Panc1 (cell line): ENCODE measurements at regions not wholly inside any gene's neighbourhood (a gene's known extent, or its start where the extent isn't known, plus 50 kb on each side); places are given as distances from the start of the nearest gene placed in this dataset.

Source experiments
- ATAC-seq: fragments of 200-7000 bp; cut with Tn5 transposase; 2 replicates; pipeline ENCODE4 v1.9.1; 2020; ENCODE audit warnings: mild to moderate bottlenecking, moderate library complexity
- BruUV-seq: library from RNA; stranded (reverse); fragments of 400-500 nt; replicated peaks from 2 replicates; lab custom pipeline; 2021; lab: Mats Ljungman, UMichigan
- CTCF ChIA-PET: fragments of 300-600 bp; sonication (Branson Sonifier 250); formaldehyde crosslinking; loops from one replicate; lab custom pipeline; 2022; ENCODE audit warnings: antibody characterized with exemption; lab: Charles Lee
- POLR2A ChIA-PET: fragments of 300-600 bp; sonication (Branson Sonifier 250); formaldehyde crosslinking; loops from one replicate; lab custom pipeline; 2022; ENCODE audit warnings: antibody characterized with exemption; lab: Charles Lee
- DNase-seq: peaks from one replicate; pipeline ENCODE4 v3.0.0-alpha.2; 2010; ENCODE audit warnings: low read depth, low spot score
- H3K27ac ChIP-seq: 2 replicates; pipeline ENCODE4 v1.5.1; 2011; ENCODE audit warnings: mild to moderate bottlenecking, low read length, inconsistent platforms
- H3K27me3 ChIP-seq: fragments of 200-500 bp; sonication (Bioruptor generic); 2 replicates; pipeline ENCODE4 v1.6.0; 2014; ENCODE audit warnings: low read length, inconsistent platforms; ENCODE audit not compliant: control insufficient read depth, insufficient read depth
- H3K36me3 ChIP-seq: fragments of 200-500 bp; sonication (Bioruptor generic); 2 replicates; pipeline ENCODE4 v1.5.1; 2014; ENCODE audit warnings: inconsistent platforms, mild to moderate bottlenecking, low read length, moderate library complexity; ENCODE audit not compliant: control insufficient read depth, insufficient read depth
- H3K4me1 ChIP-seq: 2 replicates; pipeline ENCODE4 v1.5.1; 2011; ENCODE audit warnings: inconsistent platforms, mild to moderate bottlenecking, low read length, moderate library complexity; ENCODE audit not compliant: control insufficient read depth, insufficient read depth
- H3K4me3 ChIP-seq, 2 experiments: 2 replicates each; pipeline ENCODE4 v1.5.1; 2011 to 2012; ENCODE audit warnings: low read depth in 2 of 2, low read length in 2 of 2, mild to moderate bottlenecking in 2 of 2, inconsistent platforms in 1 of 2, moderate library complexity in 1 of 2
- H3K9me3 ChIP-seq: fragments of 200-500 bp; sonication (Bioruptor generic); 2 replicates; pipeline ENCODE4 v1.5.1; 2014; ENCODE audit warnings: low read depth, mild to moderate bottlenecking, inconsistent platforms, low read length, moderate library complexity; ENCODE audit not compliant: control insufficient read depth, insufficient read depth
- CTCF ChIP-seq: fragments of 450-650 bp; IDR thresholded peaks from 2 replicates; pipeline ENCODE4 v1.5.1; 2017; ENCODE audit warnings: mild to moderate bottlenecking
- POLR2AphosphoS5 ChIP-seq: IDR thresholded peaks from 2 replicates; pipeline ENCODE4 v1.6.1; 2012; ENCODE audit warnings: mild to moderate bottlenecking, low read depth, low read length, moderate library complexity
- REST ChIP-seq, 2 experiments: IDR thresholded peaks; 2 replicates each; pipeline ENCODE4 v1.6.1; 2011 to 2012; ENCODE audit warnings: low read depth in 2 of 2, control low read depth in 1 of 2, low read length in 1 of 2, mild to moderate bottlenecking in 1 of 2, moderate library complexity in 1 of 2; ENCODE audit not compliant: insufficient read depth in 1 of 2
- SIN3A ChIP-seq: IDR thresholded peaks from 2 replicates; pipeline ENCODE4 v1.6.1; 2012; ENCODE audit warnings: low read depth, mild to moderate bottlenecking, low read length, moderate library complexity, borderline replicate concordance; ENCODE audit not compliant: insufficient read depth
- TCF7L2 ChIP-seq: IDR thresholded peaks from 2 replicates; pipeline ENCODE4 v1.6.1; 2011; ENCODE audit warnings: mild to moderate bottlenecking, low read depth, low read length, inconsistent platforms
- in situ Hi-C: cut with HindIII; loops from 2 replicates; pipeline ENCODE4 v1.10.0; 2016; ENCODE audit warnings: low sequenced_read_pairs, low pct_unique_long_range_greater_than_20kb
- intact Hi-C: fragments of 100-400 bp; cut with micrococcal nuclease; formaldehyde crosslinking; loops from one replicate; pipeline ENCODE4 v1.10.0; 2022; ENCODE audit not compliant: unreplicated experiment

- H3K27me3 ChIP-seq = no peaks in the 10 kb centered on the region
- no peak overlapping the region for H3K4me3 ChIP-seq
- ATAC-seq = no peak
- in situ Hi-C loops (no loop called here), intact Hi-C loops (no loop called here)
- ChIA-PET POLR2A (no interaction called here), CTCF (no interaction called here)
- no peaks in the 10 kb centered on the region for H3K36me3 ChIP-seq
- no peaks in the 10 kb centered on the region for H3K4me1 ChIP-seq
- no TSS peak for BruUV-seq
- DNase-seq = no peak
- no peak for TF ChIP-seq POLR2AphosphoS5
- no peak overlapping the region for H3K27ac ChIP-seq
- no peaks in the 10 kb centered on the region for H3K9me3 ChIP-seq
These were observed 590.1 kb upstream of the CBLB start for GRCh38 chr3:106458952-106459351.

GRCh38 chr3:106466881-106467280 is 598.1 kb upstream of the CBLB start:
- Histone ChIP-seq H3K27ac (no peak overlapping the region), H3K27me3 (no peaks in the 10 kb centered on the region), H3K36me3 (no peaks in the 10 kb centered on the region), H3K4me1 (no peaks in the 10 kb centered on the region), H3K4me3 (no peak overlapping the region), H3K9me3 (no peaks in the 10 kb centered on the region)
- no TSS peak for BruUV-seq
- TF ChIP-seq CTCF (no peak), REST (IDR thresholded peaks at IDR 0.05; ENCODE audit: insufficient read depth in 1 of 2, low read depth in 2 of 2, low read length in 1 of 2) (no peak), TCF7L2 (no peak), POLR2AphosphoS5 (no peak), SIN3A (no peak)
- intact Hi-C loops = no loop called here
- ChIA-PET CTCF (no interaction called here), POLR2A (no interaction called here)
- DNase-seq (no peak), ATAC-seq (no peak)
- in situ Hi-C loops = no loop called here

DNA sequence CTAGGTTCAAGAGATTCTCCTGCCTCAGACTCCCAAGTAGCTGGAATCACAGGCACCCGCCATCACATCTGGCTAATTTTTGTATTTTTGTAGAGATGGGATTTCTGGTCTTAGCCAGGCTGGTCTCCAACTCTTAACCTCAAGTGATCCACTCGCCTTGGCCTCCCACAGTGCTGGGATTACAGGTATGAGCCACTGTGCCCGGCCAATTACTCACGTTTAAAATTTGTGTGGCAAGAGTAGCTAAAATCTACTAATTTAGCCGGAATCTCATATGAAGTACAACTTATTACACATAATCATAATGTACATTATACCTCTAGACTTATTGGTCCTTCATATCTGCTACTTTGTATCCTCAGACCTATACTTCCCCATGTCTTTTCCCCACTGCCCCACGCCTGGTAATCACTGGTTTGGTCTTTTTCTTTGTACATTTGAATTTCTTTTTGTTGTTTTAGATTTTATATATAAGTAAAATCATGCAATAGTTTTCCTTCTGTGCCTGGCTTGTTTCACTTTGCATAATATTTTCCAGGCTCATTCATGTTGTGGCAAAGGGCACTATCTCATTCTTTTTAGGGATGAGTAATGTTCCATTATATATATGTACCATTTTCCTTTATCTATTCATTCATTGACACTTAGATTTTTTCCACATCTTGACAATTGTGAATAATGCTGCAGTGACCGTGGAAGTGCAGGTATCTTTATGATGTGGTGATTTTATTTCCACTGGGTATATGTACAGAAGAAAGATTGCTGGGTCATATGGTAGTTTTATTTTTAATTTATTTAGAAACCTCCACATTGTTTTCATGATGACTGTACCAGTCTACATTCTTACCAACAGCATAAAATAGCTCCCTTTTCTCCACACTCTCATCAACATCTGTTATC is 605.0 kb upstream of the CBLB start:
- in situ Hi-C loops (no loop called here), intact Hi-C loops (no loop called here)
- TF ChIP-seq REST (IDR thresholded peaks at IDR 0.05; ENCODE audit: insufficient read depth in 1 of 2, low read depth in 2 of 2, low read length in 1 of 2) = no peak
- TF ChIP-seq SIN3A = no peak
- TF ChIP-seq POLR2AphosphoS5 = no peak
- TF ChIP-seq TCF7L2 = no peak
- no peak for TF ChIP-seq CTCF
- DNase-seq (no peak), ATAC-seq (no peak)
- H3K27me3 ChIP-seq = no peaks in the 10 kb centered on the region
- peaks cover 4% of the 10 kb centered on the region; the same call in 1 of the 2 replicates for H3K9me3 ChIP-seq
- H3K27ac ChIP-seq = no peak overlapping the region
- H3K4me3 ChIP-seq = no peak overlapping the region
- H3K4me1 ChIP-seq = no peaks in the 10 kb centered on the region
- no peaks in the 10 kb centered on the region for H3K36me3 ChIP-seq
- POLR2A ChIA-PET = no interaction called here
- no TSS peak for BruUV-seq
- CTCF ChIA-PET = no interaction called here
